Astrocyte (in vitro differentiated cells and primary cell): ENCODE measurements at regions not wholly inside any gene's neighbourhood (a gene's known extent, or its start where the extent isn't known, plus 50 kb on each side); places are given as distances from the start of the nearest gene placed in this dataset.
"Not testable (repeated sequence)": the region's sequence is repeated elsewhere in the genome, so short reads cannot be mapped to it uniquely, and the experiment has no call there.

Experiments
- DNase-seq: peaks from one replicate; pipeline ENCODE4 v3.0.0-alpha.2; 2010; ENCODE audit warnings: low read depth
- FAIRE-seq: peaks from 2 replicates; lab custom pipeline; 2011; peaks lifted over from hg19 to GRCh38; lab: Jason Lieb, UNC
- H2AFZ ChIP-seq: 2 replicates; pipeline ENCODE4 v1.6.0; 2012; ENCODE audit warnings: low read depth, low read length, inconsistent platforms
- H3K27ac ChIP-seq: 2 replicates; pipeline ENCODE4 v1.5.1; 2011; ENCODE audit warnings: low read depth, low read length, inconsistent platforms
- H3K27me3 ChIP-seq: 2 replicates; pipeline ENCODE4 v1.6.0; 2011; ENCODE audit warnings: low read length, inconsistent platforms; ENCODE audit not compliant: insufficient read depth
- H3K36me3 ChIP-seq: 2 replicates; pipeline ENCODE4 v1.5.1; 2011; ENCODE audit warnings: low read length, inconsistent platforms; ENCODE audit not compliant: insufficient read depth
- H3K4me1 ChIP-seq: 2 replicates; pipeline ENCODE4 v1.5.1; 2011; ENCODE audit warnings: low read length, inconsistent platforms; ENCODE audit not compliant: insufficient read depth
- H3K4me2 ChIP-seq: 2 replicates; pipeline ENCODE4 v1.6.0; 2012; ENCODE audit warnings: low read length, inconsistent platforms
- H3K4me3 ChIP-seq: 2 replicates; pipeline ENCODE4 v1.5.1; 2011; ENCODE audit warnings: low read depth, mild to moderate bottlenecking, low read length, inconsistent platforms; ENCODE audit not compliant: insufficient read depth
- H3K79me2 ChIP-seq: 2 replicates; pipeline ENCODE4 v1.6.0; 2012; ENCODE audit warnings: mild to moderate bottlenecking, low read length, inconsistent platforms; ENCODE audit not compliant: insufficient read depth
- H3K9ac ChIP-seq: 2 replicates; pipeline ENCODE4 v1.6.0; 2012; ENCODE audit warnings: mild to moderate bottlenecking, low read length, inconsistent platforms
- H3K9me3 ChIP-seq: 2 replicates; pipeline ENCODE4 v1.5.1; 2012; ENCODE audit warnings: low read depth, mild to moderate bottlenecking, low read length, inconsistent platforms; ENCODE audit not compliant: insufficient read depth
- H4K20me1 ChIP-seq: 2 replicates; pipeline ENCODE4 v1.6.0; 2012; ENCODE audit warnings: low read length, inconsistent platforms; ENCODE audit not compliant: insufficient read depth
- H3K27ac Mint-ChIP-seq: one replicate; pipeline ENCODE4 v1.8.0; 2021; ENCODE audit warnings: mild to moderate bottlenecking, mixed read lengths; ENCODE audit not compliant: unreplicated experiment
- H3K27me3 Mint-ChIP-seq: one replicate; pipeline ENCODE4 v1.8.0; 2021; ENCODE audit warnings: low read depth, mixed read lengths; ENCODE audit not compliant: unreplicated experiment
- H3K36me3 Mint-ChIP-seq: one replicate; pipeline ENCODE4 v1.8.0; 2021; ENCODE audit warnings: low read depth, mixed read lengths; ENCODE audit not compliant: unreplicated experiment
- H3K4me1 Mint-ChIP-seq: one replicate; pipeline ENCODE4 v1.8.0; 2021; ENCODE audit warnings: low read depth, mixed read lengths; ENCODE audit not compliant: unreplicated experiment
- H3K4me3 Mint-ChIP-seq: one replicate; pipeline ENCODE4 v1.8.0; 2021; ENCODE audit warnings: mild to moderate bottlenecking, moderate library complexity, mixed read lengths; ENCODE audit not compliant: unreplicated experiment
- H3K9me3 Mint-ChIP-seq: one replicate; pipeline ENCODE4 v1.8.0; 2021; ENCODE audit warnings: mild to moderate bottlenecking, mixed read lengths; ENCODE audit not compliant: unreplicated experiment
- CTCF ChIP-seq: IDR thresholded peaks from 2 replicates; pipeline ENCODE4 v1.5.1; 2011; ENCODE audit warnings: low read depth, mild to moderate bottlenecking, inconsistent platforms, low read length, moderate library complexity; ENCODE audit not compliant: insufficient read depth
- EZH2 ChIP-seq: IDR thresholded peaks from 2 replicates; pipeline ENCODE4 v1.6.1; 2012; ENCODE audit warnings: mild to moderate bottlenecking, low read length, inconsistent platforms; ENCODE audit not compliant: insufficient read depth

GRCh38 chr12:34124608-34125007 is 102.3 kb downstream of the ALG10 start:
- Histone ChIP-seq H3K27ac (no peak overlapping the region), H3K4me1 (no peaks in the 10 kb centered on the region), H3K27me3 (no peaks in the 10 kb centered on the region), H3K9ac (no peak overlapping the region), H3K4me2 (no peak overlapping the region), H2AFZ (no peak overlapping the region), H3K79me2 (no peaks in the 10 kb centered on the region), H3K9me3 (peaks cover 7% of the 10 kb centered on the region), H3K36me3 (no peaks in the 10 kb centered on the region), H4K20me1 (no peaks in the 10 kb centered on the region), H3K4me3 (no peak overlapping the region)
- Mint-ChIP-seq H3K36me3 (no peaks in the 10 kb centered on the region), H3K27ac (no peak overlapping the region), H3K4me1 (no peaks in the 10 kb centered on the region), H3K9me3 (peaks cover 11% of the 10 kb centered on the region), H3K4me3 (no peak overlapping the region), H3K27me3 (no peaks in the 10 kb centered on the region)
- FAIRE-seq (no peak), DNase-seq (no peak)
- no peak for TF ChIP-seq CTCF
- TF ChIP-seq EZH2, result no peak

- no peaks in the 10 kb centered on the region for H3K36me3 Mint-ChIP-seq
- no peak overlapping the region for H3K4me3 Mint-ChIP-seq
- no peaks in the 10 kb centered on the region for H3K27me3 Mint-ChIP-seq
- Histone ChIP-seq H2AFZ (no peak overlapping the region), H3K4me1 (no peaks in the 10 kb centered on the region), H4K20me1 (no peaks in the 10 kb centered on the region), H3K4me3 (no peak overlapping the region), H3K36me3 (no peaks in the 10 kb centered on the region), H3K9me3 (peaks cover 5% of the 10 kb centered on the region), H3K4me2 (no peak overlapping the region), H3K27ac (no peak overlapping the region), H3K9ac (no peak overlapping the region), H3K27me3 (no peaks in the 10 kb centered on the region), H3K79me2 (no peaks in the 10 kb centered on the region)
- peaks cover 11% of the 10 kb centered on the region for H3K9me3 Mint-ChIP-seq
- no peak overlapping the region for H3K27ac Mint-ChIP-seq
- DNase-seq (no peak), FAIRE-seq (no peak)
- TF ChIP-seq EZH2 (no peak), CTCF (no peak)
- no peaks in the 10 kb centered on the region for H3K4me1 Mint-ChIP-seq
These were observed 103.9 kb downstream of the ALG10 start for GRCh38 chr12:34126239-34126641.

GRCh38 chr12:34126805-34127204 is 104.5 kb downstream of the ALG10 start:
- H3K79me2 ChIP-seq, result no peaks in the 10 kb centered on the region
- peaks cover 13% of the 10 kb centered on the region for H3K9me3 Mint-ChIP-seq
- H3K36me3 Mint-ChIP-seq, result no peaks in the 10 kb centered on the region
- peaks cover 5% of the 10 kb centered on the region for H3K9me3 ChIP-seq
- no peak overlapping the region for H3K4me3 Mint-ChIP-seq
- no peak overlapping the region for H3K27ac Mint-ChIP-seq
- no peaks in the 10 kb centered on the region for H3K36me3 ChIP-seq
- no peak overlapping the region for H3K4me3 ChIP-seq
- FAIRE-seq (no peak), DNase-seq (no peak)
- no peak overlapping the region for H3K27ac ChIP-seq
- no peak overlapping the region for H2AFZ ChIP-seq
- no peak overlapping the region for H3K9ac ChIP-seq
- H3K4me1 Mint-ChIP-seq, result no peaks in the 10 kb centered on the region
- H3K27me3 ChIP-seq, result no peaks in the 10 kb centered on the region
- TF ChIP-seq CTCF (no peak), EZH2 (no peak)
- H3K27me3 Mint-ChIP-seq, result no peaks in the 10 kb centered on the region
- H3K4me2 ChIP-seq, result no peak overlapping the region
- no peaks in the 10 kb centered on the region for H4K20me1 ChIP-seq
- no peaks in the 10 kb centered on the region for H3K4me1 ChIP-seq

GRCh38 chr12:34127379-34127778 is 105.1 kb downstream of the ALG10 start:
- H3K27me3 ChIP-seq, H3K36me3 ChIP-seq, H3K4me2 ChIP-seq, H3K27ac ChIP-seq, H3K9ac ChIP-seq, DNase-seq, H3K4me3 ChIP-seq, H3K27ac Mint-ChIP-seq, H3K9me3 ChIP-seq, H3K36me3 Mint-ChIP-seq, H3K4me1 Mint-ChIP-seq, FAIRE-seq, H3K4me3 Mint-ChIP-seq, H4K20me1 ChIP-seq, H3K27me3 Mint-ChIP-seq, H2AFZ ChIP-seq, H3K4me1 ChIP-seq, H3K79me2 ChIP-seq: not testable (repeated sequence)
- H3K9me3 Mint-ChIP-seq, result peaks cover 13% of the 10 kb centered on the region
